SU-DHL-6 (cell line): ENCODE measurements at regions not wholly inside any gene's neighbourhood (a gene's known extent, or its start where the extent isn't known, plus 50 kb on each side); places are given as distances from the start of the nearest gene placed in this dataset.

ENCODE experiments used
- CTCF ChIP-seq: fragments of 200-600 bp; sonication (generic); IDR thresholded peaks from one replicate; pipeline ENCODE4 v1.5.1; 2017; ENCODE audit warnings: antibody characterized with exemption, mild to moderate bottlenecking, low read length, moderate library complexity; ENCODE audit not compliant: insufficient read depth, poor library complexity, severe bottlenecking
- EZH2phosphoT487 ChIP-seq: fragments of 200-600 bp; sonication (generic), shearing (Covaris generic); conservative IDR thresholded peaks from 2 replicates; pipeline ENCODE4 v1.6.1; 2018; ENCODE audit warnings: mild to moderate bottlenecking, antibody characterized with exemption, low read length, moderate library complexity, mixed read lengths

- TF ChIP-seq CTCF (no peak), EZH2phosphoT487 (no peak)
Measured at GRCh38 chr15:62452026-62452425, 286.9 kb upstream of the C2CD4B start.
